Transverse colon (tissue), 4 donors: ENCODE measurements at regions not wholly inside any gene's neighbourhood (a gene's known extent, or its start where the extent isn't known, plus 50 kb on each side); places are given as distances from the start of the nearest gene placed in this dataset.

ENCODE experiments used
- DNase-seq: peaks from one replicate; pipeline ENCODE4 v3.0.0-alpha.2; 2019
- H3K27ac ChIP-seq, 4 donors: fragments of 200-600 bp; sonication (generic); 2 replicates each; pipeline ENCODE4 v1.5.1; 2016 to 2018; ENCODE audit warnings: inconsistent platforms in 4 of 4
- H3K27me3 ChIP-seq: fragments of 200-600 bp; sonication (generic); 2 replicates; pipeline ENCODE4 v1.5.1; 2017; ENCODE audit warnings: inconsistent platforms
- H3K36me3 ChIP-seq, 4 donors: fragments of 200-600 bp; sonication (generic); 2 replicates each; pipeline ENCODE4 v1.5.1; 2017 to 2019; ENCODE audit warnings: inconsistent platforms in 4 of 4
- H3K4me1 ChIP-seq, 4 donors: fragments of 200-600 bp; sonication (generic); 2 replicates each; pipeline ENCODE4 v1.5.1; 2017 to 2020; ENCODE audit warnings: inconsistent platforms in 4 of 4
- H3K4me3 ChIP-seq, 4 donors: fragments of 200-600 bp; sonication (generic); 1 replicate in 1 of 4; 2 replicates in 3 of 4; pipeline versions ENCODE4 v1.5.1 to v1.6.1; 2017 to 2019; ENCODE audit warnings: inconsistent platforms in 4 of 4
- H3K9me3 ChIP-seq, 2 donors: fragments of 200-600 bp; sonication (generic); 2 replicates each; pipeline ENCODE4 v1.5.1; 2017 to 2019; ENCODE audit warnings: inconsistent platforms in 2 of 2
- CTCF ChIP-seq, 5 experiments: fragments of 200-600 bp in 3 of 5; fragments of 450-650 bp in 2 of 5; sonication (generic) in 3 of 5; IDR thresholded peaks; 1 replicate in 2 of 5; 2 replicates in 3 of 5; pipeline ENCODE4 v1.5.1; 2016 to 2017; ENCODE audit warnings: antibody characterized with exemption in 5 of 5, inconsistent platforms in 3 of 5, mild to moderate bottlenecking in 2 of 5, moderate library complexity in 1 of 5
- EP300 ChIP-seq: sonication (generic); formaldehyde crosslinking; IDR thresholded peaks from one replicate; pipeline ENCODE4 v1.6.1; 2017; ENCODE audit warnings: antibody characterized with exemption, low read depth
- POLR2A ChIP-seq: fragments of 450-650 bp; IDR thresholded peaks from one replicate; pipeline ENCODE4 v1.6.1; 2016; ENCODE audit warnings: antibody characterized with exemption, mild to moderate bottlenecking, moderate library complexity
- POLR2AphosphoS5 ChIP-seq, 3 donors: sonication (generic); formaldehyde crosslinking; IDR thresholded peaks; one replicate each; pipeline ENCODE4 v1.6.1; 2016; ENCODE audit warnings: antibody characterized with exemption in 3 of 3
- WGBS, 2 donors: methylation state at CpG; one replicate each; pipeline ENCODE4 v1.1.5; 2018; ENCODE audit warnings: low coverage in 1 of 2; 5-methylcytosine and 5-hydroxymethylcytosine counted together
- in situ Hi-C, 4 donors: fragments of 200-750 bp; cut with MboI; loops; one replicate each; pipeline versions ENCODE4 v1.15.0 to v1.15.1; 2017; ENCODE audit warnings: low sequenced_read_pairs in 3 of 4, low pct_ligation_motif_present in 1 of 4, low pct_unique_long_range_greater_than_20kb in 1 of 4
- intact Hi-C: fragments of 100-400 bp; cut with DNase I; formaldehyde crosslinking; loops from one replicate; pipeline ENCODE4 v1.15.1; 2023; ENCODE audit warnings: low total_unique reads

- Histone ChIP-seq H3K4me1 (no peaks in the 10 kb centered on the region), H3K27me3 (no peaks in the 10 kb centered on the region), H3K27ac (no peak overlapping the region), H3K36me3 (no peaks in the 10 kb centered on the region), H3K4me3 (no peak overlapping the region), H3K9me3 (no peaks in the 10 kb centered on the region)
- TF ChIP-seq EP300 (no peak), POLR2A (no peak), CTCF (IDR thresholded peaks at IDR 0.05) (no peak), POLR2AphosphoS5 (IDR thresholded peaks at IDR 0.05) (no peak)
- intact Hi-C loops, result no loop called here
- in situ Hi-C loops, result loop anchor here in 1 of 4 donors (25.0 kb wide), 1 partner anchor 166 kb away; no protein-coding TSS in a partner anchor
- 80 to 83% methylated on average over 1 to 2 of the region's 2 CpGs for WGBS, 2 donors
- no peak for DNase-seq
Measured at GRCh38 chr5:170446365-170446764, 57.2 kb upstream of the KCNMB1 start.

- Histone ChIP-seq H3K27me3 (no peaks in the 10 kb centered on the region), H3K9me3 (no peaks in the 10 kb centered on the region), H3K4me1 (no peaks in the 10 kb centered on the region), H3K4me3 (no peak overlapping the region), H3K36me3 (no peaks in the 10 kb centered on the region), H3K27ac (no peak overlapping the region)
- 79 to 85% methylated on average over 2 to 8 of the region's 8 CpGs for WGBS, 2 donors
- no peak for TF ChIP-seq CTCF (IDR thresholded peaks at IDR 0.05)
- no peak for TF ChIP-seq POLR2A
- no peak for TF ChIP-seq POLR2AphosphoS5 (IDR thresholded peaks at IDR 0.05)
- no peak for TF ChIP-seq EP300
- DNase-seq, result no peak
- intact Hi-C loops, result no loop called here
- in situ Hi-C loops, result loop anchor here in 1 of 4 donors (25.0 kb wide), 1 partner anchor 166 kb away; no protein-coding TSS in a partner anchor
Measured at GRCh38 chr5:170445936-170446335, 56.8 kb upstream of the KCNMB1 start.

- Histone ChIP-seq H3K27ac (no peak overlapping the region), H3K27me3 (no peaks in the 10 kb centered on the region), H3K4me1 (no peaks in the 10 kb centered on the region), H3K9me3 (no peaks in the 10 kb centered on the region), H3K36me3 (no peaks in the 10 kb centered on the region), H3K4me3 (no peak overlapping the region)
- no peak for DNase-seq
- intact Hi-C loops, result no loop called here
- in situ Hi-C loops, result loop anchor here in 1 of 4 donors (25.0 kb wide), 1 partner anchor 167 kb away; no protein-coding TSS in a partner anchor
- WGBS, 2 donors, result 74 to 78% methylated on average over 4 to 10 of the region's 10 CpGs
- TF ChIP-seq EP300, result no peak
- TF ChIP-seq POLR2AphosphoS5 (IDR thresholded peaks at IDR 0.05), result no peak
- no peak for TF ChIP-seq POLR2A
- TF ChIP-seq CTCF (IDR thresholded peaks at IDR 0.05), result no peak
Measured at GRCh38 chr5:170444969-170445505, 55.9 kb upstream of the KCNMB1 start.

- in situ Hi-C loops (loop anchor here in 1 of 4 donors (25.0 kb wide), 1 partner anchor 168 kb away; no protein-coding TSS in a partner anchor), intact Hi-C loops (no loop called here)
- no peaks in the 10 kb centered on the region for H3K27me3 ChIP-seq
- no peak for DNase-seq
- no peak overlapping the region for H3K27ac ChIP-seq
- H3K4me1 ChIP-seq, result no peaks in the 10 kb centered on the region
- no peak overlapping the region for H3K4me3 ChIP-seq
- TF ChIP-seq POLR2A, result no peak
- H3K36me3 ChIP-seq, result no peaks in the 10 kb centered on the region
- WGBS, 2 donors, result 85 to 93% methylated on average over 3 to 7 of the region's 7 CpGs
- H3K9me3 ChIP-seq, result no peaks in the 10 kb centered on the region
Measured at GRCh38 chr5:170444181-170444580, 55.0 kb upstream of the KCNMB1 start.

GRCh38 chr5:170443624-170444023, 54.5 kb upstream of the KCNMB1 start:
- in situ Hi-C loops, result loop anchor here in 1 of 4 donors (25.0 kb wide), 1 partner anchor 169 kb away; no protein-coding TSS in a partner anchor
- H3K27me3 ChIP-seq, result no peaks in the 10 kb centered on the region

More at GRCh38 chr5:170443624-170444023, 54.5 kb upstream of the KCNMB1 start:
- WGBS, 2 donors, result 72% methylated on average over 2 of the region's 2 CpGs; no CpG with 5 or more reads in 1 of the 2 donors
- Histone ChIP-seq H3K36me3 (no peaks in the 10 kb centered on the region), H3K4me1 (no peaks in the 10 kb centered on the region), H3K4me3 (no peak overlapping the region), H3K27ac (no peak overlapping the region), H3K9me3 (no peaks in the 10 kb centered on the region)
- TF ChIP-seq CTCF (IDR thresholded peaks at IDR 0.05) (no peak), EP300 (no peak), POLR2AphosphoS5 (IDR thresholded peaks at IDR 0.05) (no peak), POLR2A (no peak)
- no peak for DNase-seq
- intact Hi-C loops, result no loop called here
